Upper lobe of right lung (tissue), 1 donor: ENCODE measurements at regions not wholly inside any gene's neighbourhood (a gene's known extent, or its start where the extent isn't known, plus 50 kb on each side); places are given as distances from the start of the nearest gene placed in this dataset.

Source experiments
- ATAC-seq: fragments of 200-7000 bp; cut with Tn5 transposase; one replicate; pipeline ENCODE4 v1.9.1; 2020; ENCODE audit warnings: mild to moderate bottlenecking, moderate library complexity
- DNase-seq: peaks from one replicate; pipeline ENCODE4 v3.0.0-alpha.2; 2020
- H3K27ac ChIP-seq: fragments of 200-600 bp; one replicate; pipeline ENCODE4 v1.8.0; 2022
- H3K27me3 ChIP-seq: fragments of 200-600 bp; one replicate; pipeline ENCODE4 v1.8.0; 2022; ENCODE audit warnings: mild to moderate bottlenecking
- H3K36me3 ChIP-seq: fragments of 200-600 bp; one replicate; pipeline ENCODE4 v1.8.0; 2022
- H3K4me1 ChIP-seq: fragments of 200-600 bp; one replicate; pipeline ENCODE4 v1.8.0; 2022
- H3K4me3 ChIP-seq: fragments of 200-600 bp; one replicate; pipeline ENCODE4 v1.8.0; 2022; ENCODE audit warnings: mild to moderate bottlenecking
- H3K9me3 ChIP-seq: fragments of 200-600 bp; one replicate; pipeline ENCODE4 v1.8.0; 2022
- intact Hi-C: fragments of 100-400 bp; cut with DNase I; formaldehyde crosslinking; loops from one replicate; pipeline ENCODE4 v1.11.0; 2022
- TF ChIP-seq, protein P1 (sequence below): fragments of 200-600 bp; IDR thresholded peaks from one replicate; pipeline ENCODE4 v1.8.0; 2022; ENCODE audit warnings: antibody characterized with exemption
- donor health status: DM: no; HTN: yes; CAD: no; lungs with severe emphysema.

DNA sequence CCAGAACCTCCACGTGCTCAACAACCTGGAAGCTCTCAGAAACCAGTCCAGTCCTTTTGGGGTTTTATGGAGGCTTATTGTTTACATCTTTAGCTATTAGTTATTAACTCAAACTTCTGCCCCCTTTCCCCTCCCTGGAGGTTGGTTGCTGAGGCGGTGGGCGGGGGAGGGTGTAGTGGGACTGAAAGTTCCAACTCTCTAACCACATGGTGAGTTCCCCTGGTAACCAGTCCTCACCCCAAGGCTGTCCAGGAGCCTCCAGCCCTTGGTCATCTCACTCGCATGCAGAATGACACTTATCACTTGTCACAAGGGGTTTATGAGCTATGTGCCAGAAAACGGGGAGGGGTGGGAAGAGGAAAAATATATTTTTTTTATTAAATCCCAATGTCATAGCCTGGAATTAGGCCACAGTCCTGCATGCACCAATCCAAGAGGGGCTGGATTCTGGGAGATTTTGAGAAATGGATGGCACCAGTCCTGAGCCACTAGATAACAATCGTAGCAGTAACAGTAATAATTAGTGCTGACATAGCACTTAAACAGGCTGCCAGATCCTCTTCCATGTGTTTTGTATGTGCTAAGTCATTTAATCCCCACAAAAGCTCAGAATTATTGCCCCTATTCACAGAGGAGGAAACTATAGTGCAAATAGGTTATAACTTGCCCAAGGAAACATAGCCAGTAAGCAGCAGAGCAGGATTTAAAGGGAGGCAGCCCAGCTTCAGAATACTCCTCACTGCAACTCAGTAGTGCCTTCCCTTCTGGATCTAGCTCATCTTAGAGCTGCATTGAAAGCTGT, 85.7 kb downstream of the CRYGS start:
- DNase-seq (no peak), ATAC-seq (no peak)
- no peaks in the 10 kb centered on the region for H3K4me1 ChIP-seq
- intact Hi-C loops: no loop called here
- H3K27ac ChIP-seq: no peak overlapping the region
- TF ChIP-seq, protein P1, sequence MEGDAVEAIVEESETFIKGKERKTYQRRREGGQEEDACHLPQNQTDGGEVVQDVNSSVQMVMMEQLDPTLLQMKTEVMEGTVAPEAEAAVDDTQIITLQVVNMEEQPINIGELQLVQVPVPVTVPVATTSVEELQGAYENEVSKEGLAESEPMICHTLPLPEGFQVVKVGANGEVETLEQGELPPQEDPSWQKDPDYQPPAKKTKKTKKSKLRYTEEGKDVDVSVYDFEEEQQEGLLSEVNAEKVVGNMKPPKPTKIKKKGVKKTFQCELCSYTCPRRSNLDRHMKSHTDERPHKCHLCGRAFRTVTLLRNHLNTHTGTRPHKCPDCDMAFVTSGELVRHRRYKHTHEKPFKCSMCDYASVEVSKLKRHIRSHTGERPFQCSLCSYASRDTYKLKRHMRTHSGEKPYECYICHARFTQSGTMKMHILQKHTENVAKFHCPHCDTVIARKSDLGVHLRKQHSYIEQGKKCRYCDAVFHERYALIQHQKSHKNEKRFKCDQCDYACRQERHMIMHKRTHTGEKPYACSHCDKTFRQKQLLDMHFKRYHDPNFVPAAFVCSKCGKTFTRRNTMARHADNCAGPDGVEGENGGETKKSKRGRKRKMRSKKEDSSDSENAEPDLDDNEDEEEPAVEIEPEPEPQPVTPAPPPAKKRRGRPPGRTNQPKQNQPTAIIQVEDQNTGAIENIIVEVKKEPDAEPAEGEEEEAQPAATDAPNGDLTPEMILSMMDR: no peak
- no peaks in the 10 kb centered on the region for H3K9me3 ChIP-seq
- H3K36me3 ChIP-seq: no peaks in the 10 kb centered on the region
- no peaks in the 10 kb centered on the region for H3K27me3 ChIP-seq
- H3K4me3 ChIP-seq: no peak overlapping the region

DNA sequence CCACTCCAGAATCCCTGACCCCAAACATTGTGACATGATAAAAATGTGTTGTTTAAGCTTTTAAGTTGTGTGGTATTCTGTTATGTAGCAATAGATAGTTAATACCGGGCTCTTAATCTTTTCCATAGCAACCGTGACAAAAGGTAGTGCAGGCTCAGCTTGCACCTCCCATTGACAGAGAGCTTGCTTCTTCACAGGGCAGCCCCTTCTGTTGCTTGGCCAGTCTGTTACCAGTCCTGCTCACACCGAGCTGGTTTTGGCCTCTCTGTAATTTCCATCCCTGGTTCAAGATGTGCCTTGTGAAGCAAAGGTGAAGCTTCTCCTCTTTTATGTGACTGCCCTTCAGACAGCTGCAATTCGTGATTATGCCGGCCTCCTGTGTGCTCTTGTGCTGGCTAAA, 86.9 kb downstream of the CRYGS start:
- DNase-seq (no peak), ATAC-seq (no peak)
- TF ChIP-seq, protein P1: no peak
- no peaks in the 10 kb centered on the region for H3K36me3 ChIP-seq
- H3K4me1 ChIP-seq: no peaks in the 10 kb centered on the region
- no peak overlapping the region for H3K4me3 ChIP-seq
- no peaks in the 10 kb centered on the region for H3K9me3 ChIP-seq
- H3K27ac ChIP-seq: no peak overlapping the region
- intact Hi-C loops: no loop called here
- H3K27me3 ChIP-seq: no peaks in the 10 kb centered on the region

GRCh38 chr3:186456731-186457191, 87.4 kb downstream of the CRYGS start:
- TF ChIP-seq, protein P1: no peak
- Histone ChIP-seq H3K27me3 (no peaks in the 10 kb centered on the region), H3K4me3 (no peak overlapping the region), H3K27ac (no peak overlapping the region), H3K9me3 (no peaks in the 10 kb centered on the region), H3K36me3 (no peaks in the 10 kb centered on the region), H3K4me1 (no peaks in the 10 kb centered on the region)
- DNase-seq (no peak), ATAC-seq (no peak)
- intact Hi-C loops: no loop called here

- H3K27ac ChIP-seq: no peak overlapping the region
- H3K4me3 ChIP-seq: no peak overlapping the region
- no peaks in the 10 kb centered on the region for H3K4me1 ChIP-seq
- TF ChIP-seq, protein P1: no peak
- intact Hi-C loops: no loop called here
- H3K27me3 ChIP-seq: no peaks in the 10 kb centered on the region
- no peaks in the 10 kb centered on the region for H3K9me3 ChIP-seq
- DNase-seq (no peak), ATAC-seq (no peak)
- no peaks in the 10 kb centered on the region for H3K36me3 ChIP-seq
Observed at GRCh38 chr3:186454881-186455703, 89.1 kb downstream of the CRYGS start.

DNA sequence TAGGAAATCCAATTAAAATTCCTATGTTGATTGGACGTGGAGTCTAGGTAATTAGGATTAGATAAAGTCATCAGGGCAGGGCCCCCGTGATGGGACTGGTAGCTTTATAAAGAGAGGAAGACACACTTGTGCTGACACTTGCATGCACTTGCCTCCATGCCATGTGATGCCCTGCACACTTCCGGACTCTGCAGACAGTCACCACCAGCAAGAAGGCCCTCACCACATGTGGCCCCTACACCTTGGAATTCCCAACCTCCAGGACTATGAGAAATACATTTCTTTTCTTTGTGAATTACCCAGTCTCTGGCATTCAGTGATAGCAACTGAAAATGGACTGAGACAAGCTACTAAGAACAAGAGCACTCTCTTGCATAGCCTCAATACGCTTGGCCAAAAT, 90.6 kb downstream of the CRYGS start:
- no peak for ATAC-seq
- TF ChIP-seq, protein P1: no peak
- intact Hi-C loops: no loop called here
- no peak for DNase-seq
- Histone ChIP-seq H3K9me3 (no peaks in the 10 kb centered on the region), H3K27ac (no peak overlapping the region), H3K4me3 (no peak overlapping the region), H3K36me3 (no peaks in the 10 kb centered on the region), H3K27me3 (no peaks in the 10 kb centered on the region), H3K4me1 (no peaks in the 10 kb centered on the region)
